SU-DHL-6 (cell line): ENCODE measurements at regions not wholly inside any gene's neighbourhood (a gene's known extent, or its start where the extent isn't known, plus 50 kb on each side); places are given as distances from the start of the nearest gene placed in this dataset.

Source experiments
- H2AFZ ChIP-seq: fragments of 200-600 bp; sonication (generic); 2 replicates; pipeline ENCODE4 v1.6.1; 2014; ENCODE audit warnings: low read depth, mild to moderate bottlenecking, moderate library complexity, mixed read lengths, antibody characterized with exemption, low read length; ENCODE audit not compliant: severe bottlenecking
- H3F3A ChIP-seq: fragments of 200-600 bp; shearing (Covaris generic); 2 replicates; pipeline ENCODE4 v1.6.0; 2016; ENCODE audit warnings: antibody characterized with exemption, mild to moderate bottlenecking; ENCODE audit not compliant: insufficient read depth
- H3K27ac ChIP-seq: fragments of 200-600 bp; sonication (generic); 2 replicates; pipeline ENCODE4 v1.5.1; 2016; ENCODE audit warnings: low read depth, mild to moderate bottlenecking, low read length, moderate library complexity, mixed read lengths
- H3K27me3 ChIP-seq: fragments of 200-600 bp; sonication (generic), shearing (Covaris generic); 2 replicates; pipeline ENCODE4 v1.6.0; 2014; ENCODE audit warnings: mild to moderate bottlenecking, low read length
- H3K36me3 ChIP-seq: fragments of 200-600 bp; sonication (generic); 2 replicates; pipeline ENCODE4 v1.6.1; 2014; ENCODE audit warnings: mild to moderate bottlenecking, low read length, mixed read lengths
- H3K4me2 ChIP-seq: fragments of 300-600, 200-600 bp; shearing (Covaris generic), sonication (generic); 2 replicates; pipeline ENCODE4 v1.6.0; 2014; ENCODE audit warnings: low read length, low read depth, mild to moderate bottlenecking; ENCODE audit not compliant: poor library complexity, severe bottlenecking
- H3K4me3 ChIP-seq: fragments of 200-600 bp; sonication (generic); 2 replicates; pipeline ENCODE4 v1.5.1; 2014; ENCODE audit warnings: antibody characterized with exemption, low read length, mild to moderate bottlenecking, mixed read lengths; ENCODE audit not compliant: insufficient read depth, poor library complexity, severe bottlenecking
- H3K79me2 ChIP-seq: fragments of 200-600 bp; sonication (generic); 2 replicates; pipeline ENCODE4 v1.6.1; 2014; ENCODE audit warnings: mild to moderate bottlenecking, low read length, moderate library complexity; ENCODE audit not compliant: insufficient read depth
- H3K9ac ChIP-seq: fragments of 200-600 bp; sonication (generic); 2 replicates; pipeline ENCODE4 v1.7.0; 2014; ENCODE audit warnings: mild to moderate bottlenecking, low read length
- H3K9me2 ChIP-seq: fragments of 200-600 bp; sonication (generic); replicated peaks from 2 replicates; pipeline ENCODE4 v1.6.1; 2014; ENCODE audit warnings: low read length; ENCODE audit not compliant: insufficient read depth
- H3K9me3 ChIP-seq: fragments of 200-600 bp; sonication (generic); 2 replicates; pipeline ENCODE4 v1.6.1; 2014; ENCODE audit warnings: low read length, mixed read lengths; ENCODE audit not compliant: insufficient read depth
- H4K20me1 ChIP-seq: fragments of 200-600 bp; sonication (generic); 2 replicates; pipeline ENCODE4 v1.6.1; 2014; ENCODE audit warnings: low read depth, mild to moderate bottlenecking, antibody characterized with exemption, low read length, moderate library complexity, mixed read lengths
- EZH2phosphoT487 ChIP-seq: fragments of 200-600 bp; sonication (generic), shearing (Covaris generic); conservative IDR thresholded peaks from 2 replicates; pipeline ENCODE4 v1.6.1; 2018; ENCODE audit warnings: mild to moderate bottlenecking, antibody characterized with exemption, low read length, moderate library complexity, mixed read lengths
- TF ChIP-seq, protein P1 (sequence below): fragments of 200-600 bp; sonication (generic); IDR thresholded peaks from one replicate; pipeline ENCODE4 v1.5.1; 2017; ENCODE audit warnings: antibody characterized with exemption, mild to moderate bottlenecking, low read length, moderate library complexity; ENCODE audit not compliant: insufficient read depth, poor library complexity, severe bottlenecking

DNA sequence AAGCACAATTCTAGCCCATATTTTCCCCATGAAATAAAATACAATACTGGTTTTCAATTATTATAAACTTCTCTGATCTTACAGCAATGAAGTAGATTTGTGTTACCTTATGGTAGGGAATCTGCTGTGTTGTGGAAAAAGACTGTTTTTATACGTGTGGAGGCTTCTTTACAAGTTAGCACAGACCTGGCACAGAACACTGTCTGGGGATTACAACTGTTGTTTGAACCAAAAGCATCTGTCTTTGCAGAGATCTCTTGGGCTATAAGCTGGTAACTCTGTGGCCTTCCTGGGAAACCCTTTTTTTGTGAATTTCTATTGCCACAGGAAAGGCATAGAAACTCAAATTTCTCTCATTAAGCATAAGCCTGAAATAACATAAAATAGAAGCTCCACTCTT, 581.9 kb downstream of the TUSC7 start:
- H3K79me2 ChIP-seq = no peaks in the 10 kb centered on the region
- H3K4me2 ChIP-seq = no peak overlapping the region
- no peak overlapping the region for H3K27ac ChIP-seq
- TF ChIP-seq, protein P1, sequence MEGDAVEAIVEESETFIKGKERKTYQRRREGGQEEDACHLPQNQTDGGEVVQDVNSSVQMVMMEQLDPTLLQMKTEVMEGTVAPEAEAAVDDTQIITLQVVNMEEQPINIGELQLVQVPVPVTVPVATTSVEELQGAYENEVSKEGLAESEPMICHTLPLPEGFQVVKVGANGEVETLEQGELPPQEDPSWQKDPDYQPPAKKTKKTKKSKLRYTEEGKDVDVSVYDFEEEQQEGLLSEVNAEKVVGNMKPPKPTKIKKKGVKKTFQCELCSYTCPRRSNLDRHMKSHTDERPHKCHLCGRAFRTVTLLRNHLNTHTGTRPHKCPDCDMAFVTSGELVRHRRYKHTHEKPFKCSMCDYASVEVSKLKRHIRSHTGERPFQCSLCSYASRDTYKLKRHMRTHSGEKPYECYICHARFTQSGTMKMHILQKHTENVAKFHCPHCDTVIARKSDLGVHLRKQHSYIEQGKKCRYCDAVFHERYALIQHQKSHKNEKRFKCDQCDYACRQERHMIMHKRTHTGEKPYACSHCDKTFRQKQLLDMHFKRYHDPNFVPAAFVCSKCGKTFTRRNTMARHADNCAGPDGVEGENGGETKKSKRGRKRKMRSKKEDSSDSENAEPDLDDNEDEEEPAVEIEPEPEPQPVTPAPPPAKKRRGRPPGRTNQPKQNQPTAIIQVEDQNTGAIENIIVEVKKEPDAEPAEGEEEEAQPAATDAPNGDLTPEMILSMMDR = no peak
- TF ChIP-seq EZH2phosphoT487 = no peak
- H3K9me2 ChIP-seq = no peaks in the 10 kb centered on the region
- no peak overlapping the region for H3K9ac ChIP-seq
- H2AFZ ChIP-seq = no peak overlapping the region
- H4K20me1 ChIP-seq = no peaks in the 10 kb centered on the region
- H3K9me3 ChIP-seq = no peaks in the 10 kb centered on the region
- H3K4me3 ChIP-seq = no peak overlapping the region
- no peaks in the 10 kb centered on the region for H3K36me3 ChIP-seq
- no peaks in the 10 kb centered on the region for H3F3A ChIP-seq
- no peaks in the 10 kb centered on the region for H3K27me3 ChIP-seq

GRCh38 chr3:117297065-117297464, 587.5 kb downstream of the TUSC7 start:
- Histone ChIP-seq H3K4me3 (no peak overlapping the region), H3K36me3 (no peaks in the 10 kb centered on the region), H2AFZ (no peak overlapping the region), H3K79me2 (no peaks in the 10 kb centered on the region), H3K9me3 (no peaks in the 10 kb centered on the region), H3K4me2 (no peak overlapping the region), H3K27ac (no peak overlapping the region), H3K9ac (no peak overlapping the region), H3K9me2 (0 out of 2 replicates have a peak, but pooled peaks cover 4% of the 10 kb centered on the region), H4K20me1 (no peaks in the 10 kb centered on the region), H3K27me3 (no peaks in the 10 kb centered on the region), H3F3A (no peaks in the 10 kb centered on the region)
- no peak for TF ChIP-seq EZH2phosphoT487
- TF ChIP-seq, protein P1 = no peak

DNA sequence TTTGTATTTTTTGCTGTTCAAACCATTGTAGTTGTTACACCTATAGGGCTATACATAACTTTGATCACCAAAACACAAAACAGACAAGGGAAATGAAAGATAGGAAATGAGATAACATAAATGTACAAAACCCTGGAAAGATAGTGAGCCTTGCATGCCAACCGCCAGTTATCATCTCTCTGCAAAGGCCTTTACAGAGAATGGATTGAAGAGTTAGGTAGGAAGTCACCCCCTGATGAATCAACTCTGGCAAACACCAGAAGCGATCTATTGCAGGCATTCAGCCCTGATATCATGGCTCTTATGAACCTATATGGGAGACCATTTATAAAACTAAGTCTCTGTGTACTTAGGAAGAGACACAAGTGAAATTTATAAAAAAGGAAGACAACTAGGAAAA, 588.0 kb downstream of the TUSC7 start:
- no peaks in the 10 kb centered on the region for H3K27me3 ChIP-seq
- H3K27ac ChIP-seq = no peak overlapping the region
- H3F3A ChIP-seq = no peaks in the 10 kb centered on the region
- H3K4me3 ChIP-seq = no peak overlapping the region
- TF ChIP-seq, protein P1 = no peak
- TF ChIP-seq EZH2phosphoT487 = no peak
- no peak overlapping the region for H3K4me2 ChIP-seq
- no peak overlapping the region for H3K9ac ChIP-seq
- no peaks in the 10 kb centered on the region for H3K79me2 ChIP-seq
- 0 out of 2 replicates have a peak, but pooled peaks cover 4% of the 10 kb centered on the region for H3K9me2 ChIP-seq
- H4K20me1 ChIP-seq = no peaks in the 10 kb centered on the region
- H3K36me3 ChIP-seq = no peaks in the 10 kb centered on the region
- no peaks in the 10 kb centered on the region for H3K9me3 ChIP-seq
- H2AFZ ChIP-seq = no peak overlapping the region

DNA sequence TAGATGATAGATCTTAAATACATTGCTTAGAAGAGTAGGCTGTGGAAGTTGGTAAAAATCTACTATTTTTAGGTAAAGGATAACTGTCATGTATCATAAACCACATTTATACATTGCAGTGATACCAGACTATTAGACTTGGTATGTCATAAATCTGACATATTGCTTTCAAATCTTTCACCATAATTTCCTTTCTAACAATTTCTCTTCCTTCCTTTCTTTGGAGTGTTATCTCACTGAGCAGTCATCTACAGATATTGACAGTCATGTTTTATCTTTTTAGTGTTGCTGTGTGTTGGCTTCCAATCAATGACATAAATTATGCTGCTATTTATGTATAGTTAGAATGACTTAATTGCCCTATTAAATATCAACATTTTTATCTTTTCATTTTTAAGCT, 588.7 kb downstream of the TUSC7 start:
- H3K9me2 ChIP-seq = 0 out of 2 replicates have a peak, but pooled peaks cover 4% of the 10 kb centered on the region
- no peak overlapping the region for H2AFZ ChIP-seq
- no peak overlapping the region for H3K27ac ChIP-seq
- no peak overlapping the region for H3K4me2 ChIP-seq
- no peak overlapping the region for H3K9ac ChIP-seq
- H3K9me3 ChIP-seq = no peaks in the 10 kb centered on the region
- H4K20me1 ChIP-seq = no peaks in the 10 kb centered on the region
- H3K4me3 ChIP-seq = no peak overlapping the region
- H3K36me3 ChIP-seq = no peaks in the 10 kb centered on the region
- no peaks in the 10 kb centered on the region for H3F3A ChIP-seq
- no peaks in the 10 kb centered on the region for H3K79me2 ChIP-seq
- H3K27me3 ChIP-seq = no peaks in the 10 kb centered on the region
- TF ChIP-seq, protein P1 = no peak
- no peak for TF ChIP-seq EZH2phosphoT487
